Suprapubic skin (tissue), 4 donors: ENCODE measurements at regions not wholly inside any gene's neighbourhood (a gene's known extent, or its start where the extent isn't known, plus 50 kb on each side); places are given as distances from the start of the nearest gene placed in this dataset.

Experiments used
- DNase-seq, 2 donors: peaks; one replicate each; pipeline ENCODE4 v3.0.0-alpha.2; 2019; ENCODE audit warnings: low spot score in 2 of 2
- H3K27ac ChIP-seq: fragments of 200-600 bp; sonication (generic); one replicate; pipeline ENCODE4 v1.5.1; 2019
- H3K27me3 ChIP-seq: fragments of 200-600 bp; sonication (generic); one replicate; pipeline ENCODE4 v1.5.1; 2019
- H3K36me3 ChIP-seq: fragments of 200-600 bp; sonication (generic); one replicate; pipeline ENCODE4 v1.5.1; 2019
- H3K4me1 ChIP-seq: fragments of 200-600 bp; sonication (generic); one replicate; pipeline ENCODE4 v1.5.1; 2019
- H3K4me3 ChIP-seq: fragments of 200-600 bp; sonication (generic); one replicate; pipeline ENCODE4 v1.5.1; 2019; ENCODE audit warnings: mild to moderate bottlenecking
- H3K9me3 ChIP-seq: fragments of 200-600 bp; sonication (generic); one replicate; pipeline ENCODE4 v1.5.1; 2019
- CTCF ChIP-seq, 2 donors: fragments of 200-600 bp in 1 of 2; fragments of 450-650 bp in 1 of 2; sonication (generic) in 1 of 2; IDR thresholded peaks; one replicate each; pipeline ENCODE4 v1.5.1; 2016 to 2019; ENCODE audit warnings: antibody characterized with exemption in 2 of 2, mild to moderate bottlenecking in 1 of 2, moderate library complexity in 1 of 2
- EP300 ChIP-seq: sonication (generic); formaldehyde crosslinking; IDR thresholded peaks from one replicate; pipeline ENCODE4 v1.6.1; 2017; ENCODE audit warnings: antibody characterized with exemption
- POLR2A ChIP-seq, 2 donors: fragments of 450-650 bp; IDR thresholded peaks; one replicate each; pipeline ENCODE4 v1.6.1; 2017; ENCODE audit warnings: antibody characterized with exemption in 2 of 2, mild to moderate bottlenecking in 2 of 2, moderate library complexity in 2 of 2
- POLR2AphosphoS5 ChIP-seq, 3 donors: sonication (generic); formaldehyde crosslinking; IDR thresholded peaks; one replicate each; pipeline ENCODE4 v1.6.1; 2017; ENCODE audit warnings: antibody characterized with exemption in 3 of 3
- WGBS: methylation state at CpG from one replicate; pipeline ENCODE4 v1.1.5; 2018; 5-methylcytosine and 5-hydroxymethylcytosine counted together

- Histone ChIP-seq H3K4me1 (peaks cover 5% of the 10 kb centered on the region), H3K27me3 (no peaks in the 10 kb centered on the region), H3K4me3 (no peak overlapping the region), H3K36me3 (no peaks in the 10 kb centered on the region), H3K27ac (no peak overlapping the region), H3K9me3 (no peaks in the 10 kb centered on the region)
- TF ChIP-seq POLR2AphosphoS5 (IDR thresholded peaks at IDR 0.05) = no peak
- TF ChIP-seq POLR2A (IDR thresholded peaks at IDR 0.05) = no peak
- 71% methylated on average over 7 of the region's 7 CpGs for WGBS
- no peak for DNase-seq
Observed at GRCh38 chr6:4486568-4487315, 289.5 kb upstream of the CDYL start.

GRCh38 chr6:4485735-4486134 lies 290.5 kb upstream of the CDYL start:
- H3K9me3 ChIP-seq = no peaks in the 10 kb centered on the region
- no peak overlapping the region for H3K4me3 ChIP-seq
- DNase-seq = no peak
- H3K4me1 ChIP-seq = peaks cover 5% of the 10 kb centered on the region
- no peaks in the 10 kb centered on the region for H3K27me3 ChIP-seq
- WGBS = 84% methylated on average over 4 of the region's 5 CpGs
- no peak for TF ChIP-seq CTCF (IDR thresholded peaks at IDR 0.05)
- TF ChIP-seq EP300 = no peak
- no peak for TF ChIP-seq POLR2A (IDR thresholded peaks at IDR 0.05)
- no peak for TF ChIP-seq POLR2AphosphoS5 (IDR thresholded peaks at IDR 0.05)
- no peaks in the 10 kb centered on the region for H3K36me3 ChIP-seq
- H3K27ac ChIP-seq = no peak overlapping the region

DNA sequence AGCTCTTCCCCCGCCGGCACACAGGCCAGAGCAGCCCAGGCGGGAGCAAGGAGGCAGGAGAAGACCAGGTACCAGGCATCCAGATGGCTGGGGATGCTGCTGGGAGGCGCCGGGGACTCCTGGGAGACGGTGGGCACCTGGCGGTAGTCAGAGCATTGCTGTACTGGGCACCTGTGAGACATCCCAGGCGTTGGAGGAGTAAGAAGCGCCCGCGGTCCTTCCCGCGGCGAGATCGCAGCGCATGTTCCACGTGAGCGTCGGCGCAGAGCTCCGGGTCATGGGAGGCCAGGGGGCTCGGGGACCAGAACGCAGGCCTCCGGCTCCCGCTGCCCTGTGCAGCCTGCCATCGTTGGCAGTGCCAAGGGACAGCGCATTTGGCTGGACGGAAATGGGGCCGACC lies 293.7 kb upstream of the CDYL start:
- Histone ChIP-seq H3K4me1 (no peaks in the 10 kb centered on the region), H3K36me3 (no peaks in the 10 kb centered on the region), H3K27ac (no peak overlapping the region), H3K27me3 (no peaks in the 10 kb centered on the region), H3K4me3 (no peak overlapping the region), H3K9me3 (no peaks in the 10 kb centered on the region)
- no peak for DNase-seq
- 95% methylated on average over 29 of the region's 29 CpGs for WGBS
- no peak for TF ChIP-seq POLR2A (IDR thresholded peaks at IDR 0.05)
- TF ChIP-seq EP300 = no peak
- no peak for TF ChIP-seq POLR2AphosphoS5 (IDR thresholded peaks at IDR 0.05)
- no peak for TF ChIP-seq CTCF (IDR thresholded peaks at IDR 0.05)

GRCh38 chr6:4480788-4481735 lies 295.1 kb upstream of the CDYL start:
- no peak for DNase-seq
- Histone ChIP-seq H3K4me1 (no peaks in the 10 kb centered on the region), H3K36me3 (no peaks in the 10 kb centered on the region), H3K9me3 (no peaks in the 10 kb centered on the region), H3K27me3 (no peaks in the 10 kb centered on the region), H3K4me3 (no peak overlapping the region), H3K27ac (no peak overlapping the region)
- 70% methylated on average over 10 of the region's 10 CpGs for WGBS
- no peak for TF ChIP-seq EP300
- no peak for TF ChIP-seq POLR2AphosphoS5 (IDR thresholded peaks at IDR 0.05)
- no peak for TF ChIP-seq POLR2A (IDR thresholded peaks at IDR 0.05)
- no peak for TF ChIP-seq CTCF (IDR thresholded peaks at IDR 0.05)

DNA sequence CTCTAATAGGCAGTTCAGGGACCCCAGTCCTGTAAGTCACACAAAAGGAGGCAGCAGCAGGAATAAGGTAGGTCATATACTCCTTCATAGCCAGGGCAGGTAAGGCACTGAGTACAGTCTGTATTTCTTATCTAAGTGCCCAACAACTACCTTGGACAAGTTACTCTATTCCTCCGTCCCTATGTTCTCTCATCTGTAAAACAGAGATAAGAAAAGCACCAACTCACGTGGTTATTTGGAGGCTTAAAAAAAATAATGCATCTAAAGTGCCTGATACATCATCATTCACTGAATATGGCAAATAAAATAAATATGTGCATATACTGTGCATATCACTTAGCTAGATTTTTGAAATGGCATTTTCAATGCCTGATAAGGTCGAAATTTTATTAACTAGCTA lies 298.1 kb upstream of the CDYL start:
- 79% methylated on average over 3 of the region's 3 CpGs for WGBS
- Histone ChIP-seq H3K9me3 (no peaks in the 10 kb centered on the region), H3K27me3 (no peaks in the 10 kb centered on the region), H3K36me3 (no peaks in the 10 kb centered on the region), H3K27ac (no peak overlapping the region), H3K4me3 (no peak overlapping the region), H3K4me1 (no peaks in the 10 kb centered on the region)
- no peak for DNase-seq
- no peak for TF ChIP-seq CTCF (IDR thresholded peaks at IDR 0.05)
- no peak for TF ChIP-seq POLR2A (IDR thresholded peaks at IDR 0.05)
- TF ChIP-seq EP300 = no peak
- TF ChIP-seq POLR2AphosphoS5 (IDR thresholded peaks at IDR 0.05) = no peak
